ENCODE measurements at regions not wholly inside any gene's neighbourhood (a gene's known extent, or its start where the extent isn't known, plus 50 kb on each side); places are given as distances from the start of the nearest gene placed in this dataset.

DNA sequence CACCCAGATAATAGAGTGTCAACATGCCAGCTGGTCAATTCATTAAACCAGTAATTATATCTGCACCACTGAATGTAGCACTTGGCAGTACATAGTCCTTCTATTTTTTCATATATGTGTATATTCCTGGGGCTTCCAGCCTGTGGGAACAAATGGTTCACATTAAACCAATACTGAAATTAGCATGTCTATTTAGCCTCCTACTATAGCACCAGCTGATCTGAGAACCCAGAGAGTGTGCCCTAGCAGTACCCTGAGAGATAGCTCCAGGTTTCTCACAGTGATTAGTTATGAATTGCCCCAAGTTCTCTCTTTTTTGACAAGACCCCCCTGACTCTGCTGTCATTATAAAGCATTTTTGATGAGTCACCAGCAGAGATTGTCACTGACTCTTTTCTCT lies 1097.3 kb upstream of the FLRT2 start:
- no peak for DNase-seq (ENCODE audit: low spot score)
- Mint-ChIP-seq H3K4me3 (no peak overlapping the region), H3K36me3 (ENCODE audit: low read depth) (no peaks in the 10 kb centered on the region), H3K4me1 (peaks cover 21% of the 10 kb centered on the region), H3K9me3 (no peaks in the 10 kb centered on the region), H3K27ac (no peak overlapping the region; the same call in 1 of the 2 replicates), H3K27me3 (ENCODE audit: insufficient read depth, low read depth, poor library complexity) (no peaks in the 10 kb centered on the region)
- H3K27me3 ChIP-seq (ENCODE audit: insufficient read depth): no peaks in the 10 kb centered on the region
- H3K27ac ChIP-seq (ENCODE audit: low read depth): no peak overlapping the region
- H3K4me2 ChIP-seq: no peak overlapping the region
- no peak overlapping the region for H3K4me3 ChIP-seq
- no peaks in the 10 kb centered on the region for H3K36me3 ChIP-seq (ENCODE audit: insufficient read depth)
- no peaks in the 10 kb centered on the region for H3F3A ChIP-seq (replicated peaks; ENCODE audit: low read depth)
- no peak for ATAC-seq
- no peaks in the 10 kb centered on the region for H3K9me2 ChIP-seq (ENCODE audit: insufficient read depth)
- H3K4me1 ChIP-seq (ENCODE audit: insufficient read depth): peaks cover 14% of the 10 kb centered on the region
- TF ChIP-seq, protein P1, sequence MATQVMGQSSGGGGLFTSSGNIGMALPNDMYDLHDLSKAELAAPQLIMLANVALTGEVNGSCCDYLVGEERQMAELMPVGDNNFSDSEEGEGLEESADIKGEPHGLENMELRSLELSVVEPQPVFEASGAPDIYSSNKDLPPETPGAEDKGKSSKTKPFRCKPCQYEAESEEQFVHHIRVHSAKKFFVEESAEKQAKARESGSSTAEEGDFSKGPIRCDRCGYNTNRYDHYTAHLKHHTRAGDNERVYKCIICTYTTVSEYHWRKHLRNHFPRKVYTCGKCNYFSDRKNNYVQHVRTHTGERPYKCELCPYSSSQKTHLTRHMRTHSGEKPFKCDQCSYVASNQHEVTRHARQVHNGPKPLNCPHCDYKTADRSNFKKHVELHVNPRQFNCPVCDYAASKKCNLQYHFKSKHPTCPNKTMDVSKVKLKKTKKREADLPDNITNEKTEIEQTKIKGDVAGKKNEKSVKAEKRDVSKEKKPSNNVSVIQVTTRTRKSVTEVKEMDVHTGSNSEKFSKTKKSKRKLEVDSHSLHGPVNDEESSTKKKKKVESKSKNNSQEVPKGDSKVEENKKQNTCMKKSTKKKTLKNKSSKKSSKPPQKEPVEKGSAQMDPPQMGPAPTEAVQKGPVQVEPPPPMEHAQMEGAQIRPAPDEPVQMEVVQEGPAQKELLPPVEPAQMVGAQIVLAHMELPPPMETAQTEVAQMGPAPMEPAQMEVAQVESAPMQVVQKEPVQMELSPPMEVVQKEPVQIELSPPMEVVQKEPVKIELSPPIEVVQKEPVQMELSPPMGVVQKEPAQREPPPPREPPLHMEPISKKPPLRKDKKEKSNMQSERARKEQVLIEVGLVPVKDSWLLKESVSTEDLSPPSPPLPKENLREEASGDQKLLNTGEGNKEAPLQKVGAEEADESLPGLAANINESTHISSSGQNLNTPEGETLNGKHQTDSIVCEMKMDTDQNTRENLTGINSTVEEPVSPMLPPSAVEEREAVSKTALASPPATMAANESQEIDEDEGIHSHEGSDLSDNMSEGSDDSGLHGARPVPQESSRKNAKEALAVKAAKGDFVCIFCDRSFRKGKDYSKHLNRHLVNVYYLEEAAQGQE (IDR thresholded peaks at IDR 0.05; ENCODE audit: unreplicated experiment): no peak
- TF ChIP-seq EZH2phosphoT487 (IDR thresholded peaks at IDR 0.05; ENCODE audit: unreplicated experiment) (no peak), EZH2 (IDR thresholded peaks at IDR 0.05; ENCODE audit: low read depth, unreplicated experiment) (no peak), NANOG (IDR thresholded peaks at IDR 0.05; ENCODE audit: borderline replicate concordance) (no peak)
- TF ChIP-seq, protein P2, sequence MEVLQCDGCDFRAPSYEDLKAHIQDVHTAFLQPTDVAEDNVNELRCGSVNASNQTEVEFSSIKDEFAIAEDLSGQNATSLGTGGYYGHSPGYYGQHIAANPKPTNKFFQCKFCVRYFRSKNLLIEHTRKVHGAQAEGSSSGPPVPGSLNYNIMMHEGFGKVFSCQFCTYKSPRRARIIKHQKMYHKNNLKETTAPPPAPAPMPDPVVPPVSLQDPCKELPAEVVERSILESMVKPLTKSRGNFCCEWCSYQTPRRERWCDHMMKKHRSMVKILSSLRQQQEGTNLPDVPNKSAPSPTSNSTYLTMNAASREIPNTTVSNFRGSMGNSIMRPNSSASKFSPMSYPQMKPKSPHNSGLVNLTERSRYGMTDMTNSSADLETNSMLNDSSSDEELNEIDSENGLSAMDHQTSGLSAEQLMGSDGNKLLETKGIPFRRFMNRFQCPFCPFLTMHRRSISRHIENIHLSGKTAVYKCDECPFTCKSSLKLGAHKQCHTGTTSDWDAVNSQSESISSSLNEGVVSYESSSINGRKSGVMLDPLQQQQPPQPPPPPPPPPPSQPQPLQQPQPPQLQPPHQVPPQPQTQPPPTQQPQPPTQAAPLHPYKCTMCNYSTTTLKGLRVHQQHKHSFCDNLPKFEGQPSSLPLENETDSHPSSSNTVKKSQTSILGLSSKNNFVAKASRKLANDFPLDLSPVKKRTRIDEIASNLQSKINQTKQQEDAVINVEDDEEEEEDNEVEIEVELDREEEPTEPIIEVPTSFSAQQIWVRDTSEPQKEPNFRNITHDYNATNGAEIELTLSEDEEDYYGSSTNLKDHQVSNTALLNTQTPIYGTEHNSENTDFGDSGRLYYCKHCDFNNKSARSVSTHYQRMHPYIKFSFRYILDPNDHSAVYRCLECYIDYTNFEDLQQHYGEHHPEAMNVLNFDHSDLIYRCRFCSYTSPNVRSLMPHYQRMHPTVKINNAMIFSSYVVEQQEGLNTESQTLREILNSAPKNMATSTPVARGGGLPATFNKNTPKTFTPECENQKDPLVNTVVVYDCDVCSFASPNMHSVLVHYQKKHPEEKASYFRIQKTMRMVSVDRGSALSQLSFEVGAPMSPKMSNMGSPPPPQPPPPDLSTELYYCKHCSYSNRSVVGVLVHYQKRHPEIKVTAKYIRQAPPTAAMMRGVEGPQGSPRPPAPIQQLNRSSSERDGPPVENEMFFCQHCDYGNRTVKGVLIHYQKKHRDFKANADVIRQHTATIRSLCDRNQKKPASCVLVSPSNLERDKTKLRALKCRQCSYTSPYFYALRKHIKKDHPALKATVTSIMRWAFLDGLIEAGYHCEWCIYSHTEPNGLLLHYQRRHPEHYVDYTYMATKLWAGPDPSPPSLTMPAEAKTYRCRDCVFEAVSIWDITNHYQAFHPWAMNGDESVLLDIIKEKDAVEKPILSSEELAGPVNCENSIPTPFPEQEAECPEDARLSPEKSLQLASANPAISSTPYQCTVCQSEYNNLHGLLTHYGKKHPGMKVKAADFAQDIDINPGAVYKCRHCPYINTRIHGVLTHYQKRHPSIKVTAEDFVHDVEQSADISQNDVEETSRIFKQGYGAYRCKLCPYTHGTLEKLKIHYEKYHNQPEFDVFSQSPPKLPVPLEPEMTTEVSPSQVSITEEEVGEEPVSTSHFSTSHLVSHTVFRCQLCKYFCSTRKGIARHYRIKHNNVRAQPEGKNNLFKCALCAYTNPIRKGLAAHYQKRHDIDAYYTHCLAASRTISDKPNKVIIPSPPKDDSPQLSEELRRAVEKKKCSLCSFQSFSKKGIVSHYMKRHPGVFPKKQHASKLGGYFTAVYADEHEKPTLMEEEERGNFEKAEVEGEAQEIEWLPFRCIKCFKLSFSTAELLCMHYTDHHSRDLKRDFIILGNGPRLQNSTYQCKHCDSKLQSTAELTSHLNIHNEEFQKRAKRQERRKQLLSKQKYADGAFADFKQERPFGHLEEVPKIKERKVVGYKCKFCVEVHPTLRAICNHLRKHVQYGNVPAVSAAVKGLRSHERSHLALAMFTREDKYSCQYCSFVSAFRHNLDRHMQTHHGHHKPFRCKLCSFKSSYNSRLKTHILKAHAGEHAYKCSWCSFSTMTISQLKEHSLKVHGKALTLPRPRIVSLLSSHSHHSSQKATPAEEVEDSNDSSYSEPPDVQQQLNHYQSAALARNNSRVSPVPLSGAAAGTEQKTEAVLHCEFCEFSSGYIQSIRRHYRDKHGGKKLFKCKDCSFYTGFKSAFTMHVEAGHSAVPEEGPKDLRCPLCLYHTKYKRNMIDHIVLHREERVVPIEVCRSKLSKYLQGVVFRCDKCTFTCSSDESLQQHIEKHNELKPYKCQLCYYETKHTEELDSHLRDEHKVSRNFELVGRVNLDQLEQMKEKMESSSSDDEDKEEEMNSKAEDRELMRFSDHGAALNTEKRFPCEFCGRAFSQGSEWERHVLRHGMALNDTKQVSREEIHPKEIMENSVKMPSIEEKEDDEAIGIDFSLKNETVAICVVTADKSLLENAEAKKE (CRISPR knock-in tag; IDR thresholded peaks at IDR 0.05): no peak
- TF ChIP-seq, protein P3, sequence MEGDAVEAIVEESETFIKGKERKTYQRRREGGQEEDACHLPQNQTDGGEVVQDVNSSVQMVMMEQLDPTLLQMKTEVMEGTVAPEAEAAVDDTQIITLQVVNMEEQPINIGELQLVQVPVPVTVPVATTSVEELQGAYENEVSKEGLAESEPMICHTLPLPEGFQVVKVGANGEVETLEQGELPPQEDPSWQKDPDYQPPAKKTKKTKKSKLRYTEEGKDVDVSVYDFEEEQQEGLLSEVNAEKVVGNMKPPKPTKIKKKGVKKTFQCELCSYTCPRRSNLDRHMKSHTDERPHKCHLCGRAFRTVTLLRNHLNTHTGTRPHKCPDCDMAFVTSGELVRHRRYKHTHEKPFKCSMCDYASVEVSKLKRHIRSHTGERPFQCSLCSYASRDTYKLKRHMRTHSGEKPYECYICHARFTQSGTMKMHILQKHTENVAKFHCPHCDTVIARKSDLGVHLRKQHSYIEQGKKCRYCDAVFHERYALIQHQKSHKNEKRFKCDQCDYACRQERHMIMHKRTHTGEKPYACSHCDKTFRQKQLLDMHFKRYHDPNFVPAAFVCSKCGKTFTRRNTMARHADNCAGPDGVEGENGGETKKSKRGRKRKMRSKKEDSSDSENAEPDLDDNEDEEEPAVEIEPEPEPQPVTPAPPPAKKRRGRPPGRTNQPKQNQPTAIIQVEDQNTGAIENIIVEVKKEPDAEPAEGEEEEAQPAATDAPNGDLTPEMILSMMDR (conservative IDR thresholded peaks at IDR 0.05; ENCODE audit: low read depth in 2 of 2): no peak
- no peak overlapping the region for H2AFZ ChIP-seq
- no peaks in the 10 kb centered on the region for H3K79me2 ChIP-seq (replicated peaks; ENCODE audit: insufficient read depth)
- H4K20me1 ChIP-seq (replicated peaks; ENCODE audit: insufficient read depth): no peaks in the 10 kb centered on the region

All from GM23338 (cell line).